ENCODE measurements at regions not wholly inside any gene's neighbourhood (a gene's known extent, or its start where the extent isn't known, plus 50 kb on each side); places are given as distances from the start of the nearest gene placed in this dataset.
A peak's percentile ranks its signal among the peaks of the same experiment; 100 is the strongest.

GRCh38 chr12:69001251-69001650 is 68.3 kb upstream of the CPM start:
- DNase-seq (no peak), ATAC-seq (no peak), FAIRE-seq (no peak)
- WGBS, 2 donors: 95% methylated on average over 3 of the region's 3 CpGs
- intact Hi-C loops (cut with DNase I): no loop called here
- H3K27me3 ChIP-seq: no peaks in the 10 kb centered on the region
- no peaks in the 10 kb centered on the region for H3K36me3 ChIP-seq
- H3K4me3 ChIP-seq: no peak overlapping the region
- no peaks in the 10 kb centered on the region for H3K4me1 ChIP-seq
- no peak for TF ChIP-seq CTCF (IDR thresholded peaks at IDR 0.05)
- H3K9me3 ChIP-seq: no peaks in the 10 kb centered on the region
- H3K27ac ChIP-seq: no peak overlapping the region

GRCh38 chr12:69002969-69003368 is 70.0 kb upstream of the CPM start:
- intact Hi-C loops (cut with DNase I): no loop called here
- no peak overlapping the region for H3K27ac ChIP-seq
- no peaks in the 10 kb centered on the region for H3K27me3 ChIP-seq
- ATAC-seq (no peak), FAIRE-seq (no peak), DNase-seq (no peak)
- peaks cover 0 to 4% (median 0%) of the 10 kb centered on the region in 3 donors for H3K4me1 ChIP-seq
- H3K9me3 ChIP-seq: no peaks in the 10 kb centered on the region
- TF ChIP-seq CTCF (IDR thresholded peaks at IDR 0.05): no peak
- no peak overlapping the region for H3K4me3 ChIP-seq
- no peaks in the 10 kb centered on the region for H3K36me3 ChIP-seq
- 74 to 80% methylated on average over 4 of the region's 4 CpGs for WGBS, 2 donors

GRCh38 chr12:69003991-69004390 is 71.0 kb upstream of the CPM start:
- intact Hi-C loops (cut with DNase I): no loop called here
- H3K4me3 ChIP-seq: no peak overlapping the region
- no peaks in the 10 kb centered on the region for H3K36me3 ChIP-seq
- no peak for FAIRE-seq
- no peak for ATAC-seq
- 78 to 95% methylated on average over 2 of the region's 2 CpGs for WGBS, 2 donors
- no peak for DNase-seq
- no peak overlapping the region for H3K27ac ChIP-seq
- H3K27me3 ChIP-seq: no peaks in the 10 kb centered on the region
- H3K4me1 ChIP-seq: peaks cover 0 to 8% (median 0%) of the 10 kb centered on the region in 3 donors
- no peak for TF ChIP-seq CTCF (IDR thresholded peaks at IDR 0.05)
- no peaks in the 10 kb centered on the region for H3K9me3 ChIP-seq

- peaks cover 0 to 8% (median 0%) of the 10 kb centered on the region in 3 donors for H3K4me1 ChIP-seq
- no peak overlapping the region for H3K4me3 ChIP-seq
- DNase-seq (no peak), ATAC-seq (peak in 3 of 4 donors; percentile 65 to 75 (median 67)), FAIRE-seq (no peak)
- no peaks in the 10 kb centered on the region for H3K9me3 ChIP-seq
- H3K27ac ChIP-seq: peak overlapping the region in 1 of 4 donors; percentile 47
- TF ChIP-seq CTCF (IDR thresholded peaks at IDR 0.05): no peak
- no peaks in the 10 kb centered on the region for H3K27me3 ChIP-seq
- intact Hi-C loops (cut with DNase I): no loop called here
- H3K36me3 ChIP-seq: no peaks in the 10 kb centered on the region
- 57 to 58% methylated on average over 9 of the region's 9 CpGs for WGBS, 2 donors
Observed at GRCh38 chr12:69007101-69007854, 74.3 kb upstream of the CPM start.

GRCh38 chr12:69007855-69008351 is 74.9 kb upstream of the CPM start:
- FAIRE-seq (no peak), DNase-seq (no peak), ATAC-seq (peak in 1 of 4 donors; percentile 11)
- Histone ChIP-seq H3K4me3 (no peak overlapping the region), H3K27me3 (no peaks in the 10 kb centered on the region), H3K4me1 (peaks cover 0 to 8% (median 0%) of the 10 kb centered on the region in 3 donors), H3K9me3 (no peaks in the 10 kb centered on the region), H3K36me3 (no peaks in the 10 kb centered on the region), H3K27ac (no peak overlapping the region)
- 74 to 78% methylated on average over 5 of the region's 5 CpGs for WGBS, 2 donors
- intact Hi-C loops (cut with DNase I): no loop called here
- TF ChIP-seq CTCF (IDR thresholded peaks at IDR 0.05): no peak

Data from pancreas (tissue), 10 donors.